ENCODE measurements at regions not wholly inside any gene's neighbourhood (a gene's known extent, or its start where the extent isn't known, plus 50 kb on each side); places are given as distances from the start of the nearest gene placed in this dataset.
"Not testable (repeated sequence)": the region's sequence is repeated elsewhere in the genome, so short reads cannot be mapped to it uniquely, and the experiment has no call there.

DNA sequence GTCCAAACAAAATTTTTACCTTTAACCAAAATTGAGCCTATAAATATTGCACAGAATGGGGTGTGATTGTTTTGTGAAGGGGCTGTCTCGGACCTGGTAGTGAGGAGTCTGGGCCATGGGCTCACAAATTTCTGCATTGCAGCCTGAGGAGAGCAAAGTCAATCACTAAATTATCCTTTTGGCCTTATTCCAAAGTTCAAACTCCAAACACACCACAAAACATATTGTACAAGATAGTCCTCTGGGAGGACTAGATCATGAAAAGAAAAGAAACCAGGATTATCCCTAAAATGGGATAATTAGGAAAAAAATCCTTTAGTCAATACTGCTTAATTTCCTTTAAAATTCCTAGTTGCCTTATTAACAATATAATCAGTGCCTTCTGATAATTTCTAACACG is 115.5 kb downstream of the BUB3 start:
- no peak for DNase-seq (ENCODE audit: low read depth in 4 of 4, low spot score in 3 of 4)

DNA sequence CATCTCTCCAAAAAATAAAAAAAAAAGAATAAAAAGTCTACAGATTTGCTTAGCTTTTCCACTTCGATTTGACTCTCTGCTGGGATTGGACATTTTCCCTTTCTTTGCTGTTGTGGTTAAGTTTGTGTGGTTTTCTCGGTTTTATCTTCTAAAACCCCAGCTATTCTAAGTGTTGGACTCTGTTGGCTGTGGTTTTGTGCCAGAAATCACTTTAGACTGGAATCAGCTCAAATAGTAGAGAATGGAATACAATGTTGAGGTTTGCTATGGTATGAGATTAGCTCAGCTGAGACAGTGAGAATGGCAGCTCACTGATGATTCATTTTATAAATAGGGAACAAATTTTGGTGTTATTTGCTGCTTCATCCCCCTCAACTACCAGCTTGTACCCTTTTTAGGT is 116.0 kb downstream of the BUB3 start:
- DNase-seq (ENCODE audit: low read depth in 4 of 4, low spot score in 3 of 4): no peak

DNA sequence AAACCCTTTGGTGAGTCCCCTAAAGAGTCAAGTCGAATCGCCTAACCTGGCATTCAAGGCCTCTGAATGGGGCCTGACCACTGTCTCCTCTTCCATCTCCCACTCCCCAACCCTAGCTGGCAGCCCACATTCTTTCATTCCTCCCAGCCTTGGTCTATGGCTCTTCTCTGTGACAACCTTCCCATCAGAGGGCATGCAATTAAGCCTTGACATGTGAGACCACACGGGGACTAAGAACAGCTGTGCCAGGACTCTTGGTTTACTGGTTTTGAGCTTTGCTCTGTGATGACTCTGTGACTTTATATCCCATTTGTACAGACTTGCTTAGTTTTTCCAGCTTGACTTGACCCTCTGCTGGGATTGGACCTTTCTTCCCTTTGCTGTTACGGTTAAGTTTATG is 116.6 kb downstream of the BUB3 start:
- DNase-seq (ENCODE audit: low read depth in 4 of 4, low spot score in 3 of 4): no peak

DNA sequence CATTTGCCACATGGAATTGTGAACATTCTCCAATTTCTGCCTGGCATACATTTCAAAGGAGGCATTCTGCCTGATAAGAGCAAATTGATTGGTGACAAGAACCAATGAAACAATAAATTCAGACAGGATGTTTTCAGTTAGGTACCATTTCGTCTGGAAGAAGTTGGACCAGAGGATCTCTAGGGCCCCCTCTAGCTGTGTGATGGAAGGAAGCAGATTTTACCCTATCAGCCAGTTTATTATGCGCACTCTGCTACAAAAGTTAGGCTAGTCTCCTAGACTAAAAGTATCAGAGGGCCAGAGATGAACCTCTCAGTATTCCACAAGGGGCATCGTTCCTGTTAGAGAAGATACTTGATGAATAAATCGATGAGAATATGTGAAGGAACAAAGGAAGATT is 118.0 kb downstream of the BUB3 start:
- no peak for DNase-seq (ENCODE audit: low read depth in 4 of 4, low spot score in 3 of 4)

DNA sequence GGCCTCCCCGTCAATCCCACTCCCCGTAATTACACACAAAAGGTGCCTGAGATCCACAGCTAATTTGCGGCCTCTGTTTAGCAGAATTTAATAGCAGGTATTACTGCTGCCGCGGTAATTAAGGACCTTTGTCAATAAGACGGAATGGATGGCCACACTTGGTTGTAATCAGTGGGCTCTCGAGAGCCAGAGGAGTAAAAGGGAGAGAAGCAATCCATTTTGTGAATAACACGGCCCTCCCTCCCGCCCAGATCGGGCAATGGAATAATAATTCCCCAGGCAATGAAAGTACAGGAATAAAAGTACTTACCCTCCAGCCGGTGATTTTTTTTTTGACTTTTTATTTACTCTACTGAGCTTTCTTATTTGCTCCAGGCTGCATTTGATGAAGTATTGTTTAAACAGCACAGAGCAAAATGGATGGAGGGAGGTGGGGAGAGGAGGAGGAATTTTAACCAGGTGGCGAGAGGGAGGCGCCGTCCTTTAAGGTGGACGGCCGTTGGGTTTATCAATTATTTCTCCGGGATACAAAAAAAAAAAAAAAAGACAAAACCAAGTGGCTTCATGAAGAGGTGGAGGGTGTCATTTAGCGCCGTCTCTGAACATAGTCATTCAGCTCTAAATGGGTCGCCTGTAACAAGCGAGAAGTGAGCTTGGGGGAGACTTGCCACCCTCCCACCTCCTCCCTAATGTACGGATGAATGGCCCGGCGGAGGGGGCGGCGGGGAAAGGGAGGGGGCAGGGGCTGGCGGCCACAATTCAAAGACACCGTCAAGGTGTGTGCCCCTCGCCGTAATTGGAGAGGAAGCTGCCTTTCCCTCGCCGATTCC is 120.3 kb downstream of the BUB3 start:
- no peak for DNase-seq (ENCODE audit: low read depth in 4 of 4, low spot score in 3 of 4)

DNA sequence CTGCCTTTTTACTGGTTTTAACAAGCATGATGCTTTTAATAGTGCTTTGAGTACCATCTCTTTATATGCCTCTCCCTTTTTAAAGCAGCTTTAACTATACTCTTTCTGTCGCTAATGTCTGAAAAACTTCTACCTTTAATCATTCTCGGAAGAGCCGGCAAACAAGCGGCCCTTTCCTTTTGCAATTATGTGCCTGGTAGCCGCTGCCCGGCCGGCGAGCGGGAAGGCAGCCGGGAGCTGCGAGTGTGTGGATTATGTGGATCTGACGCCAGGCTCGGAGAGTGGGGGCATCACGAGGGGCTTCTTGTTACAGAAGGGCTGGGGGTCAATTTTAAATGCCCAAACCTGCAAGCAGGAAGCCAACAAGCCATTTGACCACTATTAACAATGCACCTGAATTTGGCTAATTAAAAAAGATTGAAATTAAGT is 120.9 kb downstream of the BUB3 start:
- peak in 1 of 4 donors; percentile 8 for DNase-seq (ENCODE audit: low read depth in 4 of 4, low spot score in 3 of 4)

DNA sequence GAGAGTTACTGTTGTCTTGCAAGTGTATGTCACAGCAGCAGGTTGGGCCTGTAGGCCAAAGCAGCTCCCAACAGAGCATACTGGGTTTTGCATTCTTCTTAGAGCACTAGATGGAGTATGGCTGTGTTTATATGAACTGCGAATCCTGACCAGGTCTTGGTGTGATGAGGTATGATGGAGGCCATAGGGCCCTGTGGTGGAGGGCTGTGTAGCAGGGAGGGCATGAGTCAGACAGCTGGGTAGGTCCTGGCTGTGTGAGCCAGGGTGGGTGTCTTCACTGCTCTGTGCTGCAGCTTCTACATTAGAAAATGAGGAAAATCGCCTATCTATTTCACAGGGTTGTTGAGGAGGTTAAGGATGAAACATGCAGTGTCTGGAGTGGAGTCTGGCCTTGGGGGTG is 124.2 kb downstream of the BUB3 start:
- DNase-seq (ENCODE audit: low read depth in 4 of 4, low spot score in 3 of 4): no peak

DNA sequence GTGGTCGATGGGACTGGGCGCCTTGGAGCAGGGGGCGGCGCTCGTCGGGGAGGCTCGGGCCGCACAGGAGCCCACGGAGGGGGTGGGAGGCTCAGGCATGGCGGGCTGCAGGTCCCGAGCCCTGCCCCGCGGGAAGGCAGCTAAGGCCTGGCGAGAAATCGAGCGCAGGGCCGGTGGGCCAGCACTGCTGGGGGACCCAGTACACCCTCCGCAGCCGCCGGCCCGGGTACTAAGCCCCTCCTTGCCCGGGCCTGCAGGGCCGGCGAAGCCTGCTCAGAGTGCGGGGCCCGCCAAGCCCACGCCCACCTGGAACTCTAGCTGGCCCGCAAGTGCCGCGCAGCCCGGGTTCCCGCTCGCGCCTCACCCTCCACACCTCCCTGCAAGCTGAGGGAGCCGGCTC is 129.2 kb downstream of the BUB3 start:
- DNase-seq (ENCODE audit: low read depth in 4 of 4, low spot score in 3 of 4): not testable (repeated sequence)

DNA sequence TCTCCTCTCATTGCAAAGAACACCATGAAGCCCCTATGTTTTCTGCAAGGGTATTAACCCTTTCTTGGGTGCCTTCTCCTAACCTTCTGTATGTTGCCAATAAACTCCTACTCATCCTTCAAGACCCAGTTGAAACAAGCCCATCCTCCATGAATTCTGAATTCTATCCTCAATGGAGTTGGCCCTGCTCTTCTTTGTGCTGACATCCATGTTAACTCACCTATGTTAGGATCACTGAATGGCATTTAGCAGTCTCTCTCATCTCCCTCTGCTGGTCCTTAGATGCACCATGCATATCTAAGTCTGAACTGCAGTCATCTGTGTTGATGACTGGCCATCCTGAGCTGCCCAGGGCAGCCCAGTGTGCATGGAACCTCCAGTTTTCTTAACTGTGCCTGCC is 129.8 kb downstream of the BUB3 start:
- no peak for DNase-seq (ENCODE audit: low read depth in 4 of 4, low spot score in 3 of 4)

DNA sequence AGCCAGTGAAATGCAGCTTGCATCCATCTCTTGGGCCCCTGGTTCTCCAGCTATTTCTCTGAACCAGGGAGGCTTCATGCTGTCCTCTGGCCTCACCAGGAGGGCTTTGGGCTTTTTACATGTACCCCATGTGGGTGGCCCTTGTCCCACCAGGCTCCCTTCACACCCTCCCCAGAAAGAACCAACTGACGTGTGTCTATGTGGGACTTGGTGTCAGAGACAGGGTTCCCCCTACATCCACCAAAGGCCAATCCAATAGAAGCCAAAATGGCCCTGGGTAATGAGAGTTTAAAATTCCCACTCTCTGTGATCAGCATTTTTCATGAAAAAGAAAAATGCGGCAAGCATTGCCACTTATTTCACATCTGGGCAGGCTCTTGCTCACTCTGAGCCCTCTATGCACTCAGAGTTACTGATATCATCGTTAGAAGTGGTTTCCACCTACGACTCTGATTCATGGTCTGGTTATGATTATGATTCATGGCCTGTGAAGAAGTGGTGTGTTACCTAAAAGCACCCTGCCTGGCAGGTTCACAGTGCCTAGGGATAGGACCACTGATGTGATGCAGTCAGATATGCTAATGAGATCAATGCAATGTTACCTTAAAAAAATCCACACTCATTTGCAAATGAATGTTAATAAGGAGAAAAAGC is 133.5 kb downstream of the BUB3 start:
- DNase-seq (ENCODE audit: low read depth in 4 of 4, low spot score in 3 of 4): no peak

DNA sequence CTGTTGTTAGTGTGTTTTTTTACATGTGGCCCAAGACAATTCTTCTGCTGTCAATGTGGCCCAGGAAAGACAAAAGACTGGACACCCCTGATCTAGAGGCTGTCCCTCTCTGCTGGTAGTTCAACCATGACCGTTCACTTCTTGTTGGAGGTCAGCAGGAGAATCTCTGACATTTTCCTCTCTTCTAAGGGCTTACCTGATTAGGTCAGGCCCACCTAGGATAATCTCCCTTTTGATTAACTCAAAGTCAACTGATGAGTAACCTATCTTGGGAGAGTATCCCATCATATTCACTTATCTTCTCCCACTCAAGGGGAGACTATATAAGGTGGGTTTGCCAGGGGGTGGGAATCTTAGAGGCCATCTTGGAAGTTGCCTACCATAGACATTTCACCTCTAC is 135.2 kb downstream of the BUB3 start:
- DNase-seq (ENCODE audit: low read depth in 4 of 4, low spot score in 3 of 4): no peak

DNA sequence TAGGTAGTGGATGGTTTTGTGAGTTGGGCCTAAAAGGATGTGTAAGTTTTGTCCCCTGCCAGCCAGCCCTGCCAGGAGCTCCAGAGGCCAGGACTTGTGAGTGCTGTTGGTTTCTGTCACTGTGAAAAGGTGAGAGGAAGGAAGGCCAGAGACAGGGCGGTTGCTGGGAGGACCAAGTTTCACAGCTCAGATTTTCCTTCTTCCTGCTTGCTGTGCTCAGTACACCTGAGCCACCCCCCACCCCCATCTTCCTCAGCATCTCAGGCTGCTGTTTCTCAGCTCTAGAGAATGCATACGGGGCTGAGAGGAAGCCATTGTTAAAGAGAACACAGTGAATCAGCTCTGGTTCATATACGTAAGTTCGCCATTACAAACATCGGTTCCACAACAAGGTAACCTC is 139.9 kb downstream of the BUB3 start:
- no peak for DNase-seq (ENCODE audit: low read depth in 4 of 4, low spot score in 3 of 4)

DNA sequence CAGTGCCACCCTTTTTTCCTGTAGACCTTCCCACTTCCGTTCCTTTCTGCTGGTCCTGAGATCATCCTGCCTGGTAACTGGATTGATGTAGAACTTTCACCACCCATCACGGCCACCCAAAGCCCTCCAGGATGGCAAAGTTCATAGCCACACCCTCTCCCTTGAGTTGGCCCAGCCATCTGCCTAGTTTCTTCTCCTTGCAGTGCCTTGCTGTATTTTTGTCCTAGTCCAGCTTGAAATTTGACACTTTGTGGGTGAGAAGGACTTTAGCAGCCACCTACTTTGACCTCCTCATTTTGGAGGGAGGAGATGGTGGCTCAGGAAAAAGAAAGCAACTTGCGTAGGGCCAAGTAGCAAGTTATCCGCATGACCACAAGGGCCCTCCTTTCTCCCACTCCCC is 140.7 kb downstream of the BUB3 start:
- DNase-seq (ENCODE audit: low read depth in 4 of 4, low spot score in 3 of 4): no peak

DNA sequence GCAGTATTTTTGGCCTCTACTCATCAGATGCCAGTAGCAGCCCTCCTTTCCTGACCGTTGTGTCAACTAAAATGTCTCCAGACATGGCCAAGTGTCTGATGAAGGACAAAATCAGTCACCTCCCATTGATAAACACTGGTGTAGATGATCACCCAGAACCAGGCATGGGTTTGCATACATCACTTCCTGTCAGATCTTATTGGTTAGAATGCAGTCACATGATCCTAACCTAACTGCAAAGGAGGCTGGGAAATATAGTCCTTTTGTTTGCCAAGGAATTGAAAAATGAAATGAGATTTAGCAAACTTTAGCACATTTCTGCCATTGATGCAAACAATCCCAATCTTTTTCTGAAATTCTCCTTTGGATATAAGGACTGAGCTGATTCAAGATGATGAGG is 141.4 kb downstream of the BUB3 start:
- DNase-seq (ENCODE audit: low read depth in 4 of 4, low spot score in 3 of 4): no peak

DNA sequence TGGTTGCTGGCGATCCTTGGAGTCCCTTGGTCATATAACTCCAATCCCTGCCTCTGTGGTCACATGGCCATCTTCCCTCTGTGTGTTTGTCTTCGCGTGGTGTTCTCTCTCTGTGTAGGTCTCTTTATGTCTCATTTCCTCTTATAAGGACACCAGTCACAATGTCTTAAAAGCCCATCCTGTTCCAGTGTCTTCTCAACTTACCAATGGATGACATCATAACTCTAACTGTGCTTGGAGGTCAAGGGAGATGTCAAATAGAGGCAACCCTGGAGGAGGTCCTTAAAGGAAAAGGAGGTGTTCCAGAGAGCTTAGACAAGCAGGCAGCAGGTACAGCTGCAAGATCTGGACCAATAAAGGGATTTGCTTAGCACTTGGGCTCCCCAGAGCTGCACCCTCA is 143.0 kb downstream of the BUB3 start:
- no peak for DNase-seq (ENCODE audit: low read depth in 4 of 4, low spot score in 3 of 4)

DNA sequence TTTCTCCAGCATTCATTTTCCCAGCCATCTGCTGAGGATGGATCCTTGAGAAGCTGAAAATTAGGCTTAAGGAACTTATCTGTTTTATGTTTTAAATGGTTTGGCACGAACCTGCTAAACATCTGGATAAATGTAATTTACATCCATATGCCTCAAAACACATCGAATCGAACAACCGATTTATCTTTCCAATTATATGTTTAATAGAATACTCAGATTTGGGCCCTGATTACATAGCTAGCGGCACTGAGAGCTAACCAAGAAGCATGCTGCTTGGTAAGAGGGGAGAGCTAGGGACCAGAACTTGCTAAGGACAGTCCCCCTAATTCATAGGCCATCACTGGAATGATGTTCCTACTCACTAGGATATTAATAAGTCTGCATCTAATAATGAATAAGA is 144.4 kb downstream of the BUB3 start:
- DNase-seq (ENCODE audit: low read depth in 4 of 4, low spot score in 3 of 4): no peak

DNA sequence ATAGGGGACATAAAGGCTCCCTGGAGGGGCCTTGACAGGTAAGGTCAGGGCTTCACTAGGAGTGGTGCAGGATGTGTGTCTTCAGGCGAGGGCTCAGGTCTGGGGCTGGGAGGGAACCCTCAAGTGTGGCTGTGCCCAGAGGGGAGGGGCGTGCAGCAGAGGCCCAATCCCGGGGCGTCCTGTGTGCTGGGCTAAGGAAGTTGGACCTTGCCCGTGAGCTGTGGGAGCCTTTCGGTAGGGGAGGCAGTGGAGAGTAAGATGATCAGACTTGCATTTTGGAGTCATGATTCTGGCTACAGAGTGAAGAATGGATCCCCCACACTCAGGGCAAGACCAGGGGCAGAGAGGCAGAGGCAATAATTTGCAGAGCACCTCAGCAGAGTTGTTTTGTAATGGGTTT is 145.4 kb downstream of the BUB3 start:
- DNase-seq (ENCODE audit: low read depth in 4 of 4, low spot score in 3 of 4): no peak

DNA sequence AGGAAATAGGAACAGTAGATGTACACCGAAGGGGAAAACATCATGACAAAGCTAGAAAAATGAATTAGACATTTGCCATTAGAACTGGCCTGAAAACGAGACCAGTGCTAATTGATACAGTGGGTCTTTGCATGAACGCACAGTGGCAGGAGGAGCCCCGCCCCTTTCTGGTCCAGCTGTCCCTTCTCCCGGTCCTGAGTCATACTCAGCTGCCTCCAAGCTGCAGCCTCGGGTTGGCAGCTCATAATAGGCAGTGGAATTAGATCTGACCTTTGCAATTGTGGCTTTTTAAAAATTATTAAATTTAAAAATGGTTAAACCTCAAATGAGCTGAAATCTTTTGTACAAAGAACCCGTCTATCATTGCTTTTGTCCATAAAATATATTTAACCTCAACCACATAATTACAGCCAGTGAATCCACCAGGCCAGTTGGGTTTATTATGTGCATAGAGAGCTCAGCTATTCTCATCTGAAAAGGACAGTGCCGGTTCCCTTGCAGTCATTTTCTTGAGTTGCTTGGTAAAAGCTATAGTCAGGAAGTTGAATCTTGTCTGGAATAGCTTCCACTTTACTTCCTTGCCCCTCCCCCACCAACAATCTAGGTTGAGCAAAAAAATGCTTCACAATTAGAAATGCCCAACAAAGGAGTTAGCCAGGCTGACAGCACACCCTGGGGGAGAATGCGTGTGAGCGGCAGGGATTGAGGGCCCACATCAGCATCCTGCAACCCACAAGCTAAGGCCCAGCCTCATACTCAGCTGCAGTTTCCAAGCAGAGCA is 147.1 kb downstream of the BUB3 start:
- peak in 2 of 4 donors; percentile 15 to 30 for DNase-seq (ENCODE audit: low read depth in 4 of 4, low spot score in 3 of 4)

DNA sequence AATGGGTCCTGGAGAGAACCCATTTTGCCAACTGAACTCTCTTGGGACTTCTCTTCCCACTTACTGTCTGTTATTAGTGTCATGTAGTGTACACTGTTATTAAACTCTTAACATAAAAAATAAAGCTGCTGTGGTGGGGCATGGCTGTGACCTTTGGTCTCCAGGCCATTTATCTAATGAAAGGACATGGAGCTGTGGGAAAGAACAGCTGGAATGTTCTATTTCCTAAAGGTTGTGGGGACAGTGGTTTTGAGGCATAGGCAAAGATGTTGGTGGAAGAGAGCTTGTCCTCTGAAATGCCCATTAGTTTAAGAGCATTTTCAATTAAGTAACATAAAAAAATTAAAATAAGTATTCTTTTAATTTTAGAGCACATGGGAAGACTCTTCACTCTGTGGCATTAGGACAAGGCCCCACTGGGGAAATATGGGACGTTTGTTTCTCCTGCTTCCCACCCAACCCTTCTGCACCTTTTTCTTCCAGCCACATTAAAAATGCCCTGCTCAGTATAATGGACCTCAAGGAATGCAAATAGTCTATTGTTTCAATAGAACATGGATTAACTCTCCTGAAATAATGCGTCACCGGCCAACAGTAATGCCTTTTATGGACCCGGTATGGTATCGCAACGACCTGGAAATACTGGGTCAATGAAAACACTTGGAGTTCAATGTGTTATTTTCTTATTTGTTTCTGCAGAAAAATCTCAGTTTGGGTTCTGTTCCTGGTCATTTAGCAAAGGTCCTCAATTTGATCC is 149.6 kb downstream of the BUB3 start:
- no peak for DNase-seq (ENCODE audit: low read depth in 4 of 4, low spot score in 3 of 4)

DNA sequence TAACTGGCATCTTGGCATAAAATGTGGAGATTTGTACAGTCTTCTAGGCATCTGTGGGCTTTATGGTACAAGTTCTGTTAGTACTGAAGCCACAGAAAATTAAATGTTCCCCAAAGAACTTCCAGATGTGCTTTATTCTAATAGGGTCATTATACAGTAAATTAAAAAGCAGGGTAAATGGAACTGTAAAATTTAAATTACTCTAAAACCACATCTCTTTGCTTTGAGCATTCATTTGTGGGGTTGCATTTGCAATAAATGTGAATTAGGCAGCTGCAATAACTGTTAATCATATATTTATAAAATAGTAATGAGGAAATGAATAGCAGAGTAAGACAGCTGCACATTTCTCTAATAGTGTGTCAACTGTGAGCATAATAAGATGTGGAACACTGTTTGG is 151.5 kb downstream of the BUB3 start:
- no peak for DNase-seq (ENCODE audit: low read depth in 4 of 4, low spot score in 3 of 4)

DNA sequence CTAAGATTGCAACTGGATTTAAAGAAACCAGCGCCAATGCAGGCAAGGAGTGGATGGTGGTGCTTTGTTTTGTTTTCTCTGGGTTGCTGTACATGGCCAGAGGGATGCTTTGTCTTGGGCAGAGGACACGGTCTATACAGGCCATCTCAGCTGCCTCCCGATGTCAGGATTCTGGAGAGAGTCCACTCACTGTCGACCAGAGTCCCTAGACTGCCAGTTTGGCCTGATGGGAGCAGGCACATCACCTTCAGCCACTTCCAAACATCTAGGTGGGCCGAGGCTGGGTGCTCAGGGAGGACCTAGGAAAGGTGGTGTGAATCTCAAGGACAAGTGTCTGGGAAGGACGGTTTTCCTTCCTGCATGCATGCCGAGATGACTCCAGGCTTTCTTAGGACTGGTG is 152.1 kb downstream of the BUB3 start:
- no peak for DNase-seq (ENCODE audit: low read depth in 4 of 4, low spot score in 3 of 4)

All from right renal pelvis (tissue), 4 donors.